ENCODE measurements at regions not wholly inside any gene's neighbourhood (a gene's known extent, or its start where the extent isn't known, plus 50 kb on each side); places are given as distances from the start of the nearest gene placed in this dataset.
"Not testable (repeated sequence)": the region's sequence is repeated elsewhere in the genome, so short reads cannot be mapped to it uniquely, and the experiment has no call there.

DNA sequence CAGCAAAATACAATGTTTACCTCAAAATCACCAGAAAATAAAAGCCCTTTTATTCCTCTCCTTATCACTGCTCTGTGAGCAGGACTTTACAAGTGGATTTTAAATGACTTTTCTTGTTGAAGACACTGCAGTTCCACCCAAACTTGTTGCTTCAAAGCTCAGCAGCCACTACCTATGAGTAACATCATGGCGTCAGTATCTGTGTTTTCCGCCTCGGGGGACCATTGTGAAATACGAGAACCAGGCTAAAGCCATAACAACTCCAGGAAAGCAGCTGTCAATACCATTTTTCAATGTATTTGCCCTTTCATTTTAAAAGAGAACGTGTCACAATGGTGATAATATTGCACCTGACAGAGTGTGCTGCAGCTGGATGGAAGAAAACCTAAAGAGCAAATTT is 284.0 kb upstream of the RNF32 start:
- DNase-seq (ENCODE audit: low read depth), result no peak
- Histone ChIP-seq H2AFZ (ENCODE audit: low read depth, low read length) (no peak overlapping the region), H3K27me3 (ENCODE audit: insufficient read depth, low read length) (no peaks in the 10 kb centered on the region), H4K20me1 (ENCODE audit: insufficient read depth, low read length) (no peaks in the 10 kb centered on the region), H3K9me3 (ENCODE audit: insufficient read depth, low read depth, low read length) (peaks cover 2% of the 10 kb centered on the region), H3K36me3 (ENCODE audit: insufficient read depth, low read length) (no peaks in the 10 kb centered on the region), H3K4me2 (ENCODE audit: low read length) (no peak overlapping the region), H3K27ac (ENCODE audit: low read depth, low read length) (no peak overlapping the region), H3K79me2 (ENCODE audit: insufficient read depth, low read length) (no peaks in the 10 kb centered on the region), H3K9ac (ENCODE audit: low read length) (no peak overlapping the region), H3K4me1 (ENCODE audit: insufficient read depth, low read length) (no peaks in the 10 kb centered on the region), H3K4me3 (ENCODE audit: insufficient read depth, low read depth, low read length) (no peak overlapping the region)
- Mint-ChIP-seq H3K9me3 (ENCODE audit: unreplicated experiment) (no peaks in the 10 kb centered on the region), H3K4me1 (ENCODE audit: low read depth, unreplicated experiment) (no peaks in the 10 kb centered on the region), H3K27me3 (ENCODE audit: low read depth, unreplicated experiment) (peaks cover 11% of the 10 kb centered on the region), H3K4me3 (ENCODE audit: unreplicated experiment) (no peak overlapping the region), H3K36me3 (ENCODE audit: low read depth, unreplicated experiment) (no peaks in the 10 kb centered on the region), H3K27ac (ENCODE audit: unreplicated experiment) (no peak overlapping the region)
- TF ChIP-seq EZH2 (IDR thresholded peaks at IDR 0.05; ENCODE audit: insufficient read depth, low read length) (no peak), CTCF (IDR thresholded peaks at IDR 0.05; ENCODE audit: insufficient read depth, low read depth, low read length) (no peak)
- no peak for FAIRE-seq

DNA sequence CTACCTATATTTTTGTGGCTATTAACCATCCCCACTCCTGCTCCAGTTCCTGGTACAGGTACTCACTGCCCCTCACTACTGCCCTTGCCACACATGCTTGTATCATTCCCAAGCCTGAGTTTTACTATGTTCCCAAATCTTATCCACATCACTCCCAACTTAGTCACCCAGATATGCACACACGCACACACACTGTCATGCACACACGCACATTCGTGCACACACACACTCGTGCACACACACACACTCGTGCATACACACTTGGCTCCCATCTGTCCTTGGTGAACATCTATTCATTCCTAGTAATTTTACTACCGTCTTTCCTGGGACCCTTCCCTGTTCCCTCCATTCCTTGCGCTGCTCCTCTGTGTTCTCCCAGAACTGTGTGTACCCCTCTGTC is 287.2 kb upstream of the RNF32 start:
- Mint-ChIP-seq H3K4me3 (ENCODE audit: unreplicated experiment) (no peak overlapping the region), H3K27ac (ENCODE audit: unreplicated experiment) (no peak overlapping the region), H3K4me1 (ENCODE audit: low read depth, unreplicated experiment) (no peaks in the 10 kb centered on the region), H3K36me3 (ENCODE audit: low read depth, unreplicated experiment) (no peaks in the 10 kb centered on the region), H3K9me3 (ENCODE audit: unreplicated experiment) (no peaks in the 10 kb centered on the region), H3K27me3 (ENCODE audit: low read depth, unreplicated experiment) (peaks cover 8% of the 10 kb centered on the region)
- no peak overlapping the region for H3K4me3 ChIP-seq (ENCODE audit: insufficient read depth, low read depth, low read length)
- no peaks in the 10 kb centered on the region for H3K4me1 ChIP-seq (ENCODE audit: insufficient read depth, low read length)
- FAIRE-seq (no peak), DNase-seq (ENCODE audit: low read depth) (no peak)
- H3K79me2 ChIP-seq (ENCODE audit: insufficient read depth, low read length), result no peaks in the 10 kb centered on the region
- TF ChIP-seq CTCF (IDR thresholded peaks at IDR 0.05; ENCODE audit: insufficient read depth, low read depth, low read length), result no peak
- no peak for TF ChIP-seq EZH2 (IDR thresholded peaks at IDR 0.05; ENCODE audit: insufficient read depth, low read length)
- H3K4me2 ChIP-seq (ENCODE audit: low read length), result no peak overlapping the region
- no peak overlapping the region for H3K9ac ChIP-seq (ENCODE audit: low read length)
- H2AFZ ChIP-seq (ENCODE audit: low read depth, low read length), result no peak overlapping the region
- H3K27me3 ChIP-seq (ENCODE audit: insufficient read depth, low read length), result no peaks in the 10 kb centered on the region
- no peaks in the 10 kb centered on the region for H4K20me1 ChIP-seq (ENCODE audit: insufficient read depth, low read length)
- H3K36me3 ChIP-seq (ENCODE audit: insufficient read depth, low read length), result no peaks in the 10 kb centered on the region
- no peak overlapping the region for H3K27ac ChIP-seq (ENCODE audit: low read depth, low read length)
- H3K9me3 ChIP-seq (ENCODE audit: insufficient read depth, low read depth, low read length), result peaks cover 2% of the 10 kb centered on the region

GRCh38 chr7:156347703-156348248 is 292.8 kb upstream of the RNF32 start:
- FAIRE-seq; H3K27me3 Mint-ChIP-seq (ENCODE audit: low read depth, unreplicated experiment); H3K4me2 ChIP-seq (ENCODE audit: low read length); H3K4me3 Mint-ChIP-seq (ENCODE audit: unreplicated experiment); H3K36me3 ChIP-seq (ENCODE audit: insufficient read depth, low read length); H3K9ac ChIP-seq (ENCODE audit: low read length); H3K4me3 ChIP-seq (ENCODE audit: insufficient read depth, low read depth, low read length); H3K4me1 Mint-ChIP-seq (ENCODE audit: low read depth, unreplicated experiment); H3K27ac Mint-ChIP-seq (ENCODE audit: unreplicated experiment); H3K79me2 ChIP-seq (ENCODE audit: insufficient read depth, low read length); H4K20me1 ChIP-seq (ENCODE audit: insufficient read depth, low read length); H3K4me1 ChIP-seq (ENCODE audit: insufficient read depth, low read length); H3K36me3 Mint-ChIP-seq (ENCODE audit: low read depth, unreplicated experiment); H2AFZ ChIP-seq (ENCODE audit: low read depth, low read length); H3K27me3 ChIP-seq (ENCODE audit: insufficient read depth, low read length); H3K27ac ChIP-seq (ENCODE audit: low read depth, low read length); DNase-seq (ENCODE audit: low read depth); H3K9me3 Mint-ChIP-seq (ENCODE audit: unreplicated experiment): not testable (repeated sequence)
- peaks cover 18% of the 10 kb centered on the region for H3K9me3 ChIP-seq (ENCODE audit: insufficient read depth, low read depth, low read length)
